HG03571 (cell line): ENCODE measurements at regions not wholly inside any gene's neighbourhood (a gene's known extent, or its start where the extent isn't known, plus 50 kb on each side); places are given as distances from the start of the nearest gene placed in this dataset.

Source experiments
- ATAC-seq: cut with Tn5 transposase; IDR thresholded peaks from one replicate; pipeline ENCODE4 v1.9.1; 2021; ENCODE audit not compliant: unreplicated experiment

DNA sequence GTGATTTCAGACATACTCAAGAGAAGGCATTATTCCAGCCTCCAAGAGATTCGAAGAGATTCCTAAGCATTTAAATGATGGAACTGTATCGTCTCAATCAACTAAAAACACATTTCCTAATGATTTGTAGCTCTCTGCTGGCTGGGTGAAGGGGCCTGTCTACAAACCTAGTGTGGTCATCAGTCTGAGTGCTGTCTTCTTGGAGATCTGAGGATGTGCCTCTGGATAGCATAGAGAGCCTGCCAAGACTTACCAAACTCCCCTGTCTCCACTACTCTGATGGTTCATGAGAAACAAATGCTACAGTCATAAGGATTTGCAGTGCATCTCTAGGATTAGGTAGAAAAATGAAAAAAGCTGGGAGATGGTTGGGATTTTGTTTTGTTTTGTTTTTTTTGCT lies 176.9 kb upstream of the CITED2 start:
- no peak for ATAC-seq

DNA sequence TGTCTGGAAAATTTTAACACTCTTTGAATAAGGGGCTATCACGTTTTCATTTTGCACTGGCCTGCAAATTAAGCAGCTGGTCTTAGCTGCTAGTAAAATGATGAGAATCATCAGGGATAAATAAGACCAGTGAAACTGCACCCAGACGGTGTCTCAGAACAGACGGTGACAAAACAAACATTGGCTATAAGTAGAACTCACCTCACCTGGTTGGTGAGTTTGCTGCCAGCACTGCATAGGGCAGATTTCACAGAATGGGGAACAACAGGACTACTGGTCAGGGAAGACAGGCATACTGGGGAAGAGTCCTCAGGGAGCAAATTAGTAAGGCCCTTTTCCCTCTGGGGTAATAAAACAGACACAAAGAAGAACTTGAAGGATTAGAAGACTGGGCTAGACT lies 175.9 kb upstream of the CITED2 start:
- no peak for ATAC-seq

DNA sequence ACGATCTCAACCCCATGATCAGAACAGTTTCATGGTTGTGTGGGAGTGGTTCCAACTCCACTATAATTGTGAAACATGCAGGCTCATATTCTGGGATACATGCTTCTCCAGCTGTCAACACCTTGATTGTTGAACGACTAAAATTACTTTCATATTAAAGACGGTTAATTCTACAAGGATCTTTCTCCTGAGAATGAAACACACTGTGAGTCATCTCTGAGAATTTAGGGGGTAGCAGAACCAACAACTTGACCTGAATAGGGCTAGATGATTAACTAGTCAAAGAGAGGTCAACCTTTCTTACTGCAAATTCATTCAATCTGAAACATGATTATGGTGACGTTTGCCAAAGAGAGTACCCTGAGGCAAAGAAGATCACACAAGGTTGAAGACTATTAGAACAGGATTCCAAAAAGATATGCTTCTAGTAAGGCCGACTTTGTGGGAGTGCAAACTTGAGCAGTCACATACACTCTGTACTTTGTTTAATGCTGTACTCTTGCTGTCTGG lies 175.2 kb upstream of the CITED2 start:
- no peak for ATAC-seq

DNA sequence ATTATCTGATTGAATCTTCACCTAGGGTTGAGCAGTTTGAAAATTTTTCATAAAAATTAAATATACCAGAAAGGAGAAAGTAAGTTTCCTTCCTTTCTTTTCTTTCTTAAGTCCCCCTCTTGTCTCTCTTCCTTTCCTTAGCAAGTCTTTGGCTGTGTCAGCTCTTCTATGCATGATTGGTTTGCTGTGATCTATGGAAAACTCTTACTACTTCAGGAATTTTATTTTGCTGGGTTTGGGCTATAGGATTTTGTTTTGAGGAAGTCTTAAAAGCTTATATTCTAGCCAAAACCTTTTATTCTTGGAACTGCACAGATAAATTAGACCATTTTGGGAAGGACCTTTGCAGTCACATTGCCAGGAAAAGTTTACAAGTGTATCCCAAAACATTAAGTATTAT lies 173.4 kb upstream of the CITED2 start:
- ATAC-seq, result no peak

DNA sequence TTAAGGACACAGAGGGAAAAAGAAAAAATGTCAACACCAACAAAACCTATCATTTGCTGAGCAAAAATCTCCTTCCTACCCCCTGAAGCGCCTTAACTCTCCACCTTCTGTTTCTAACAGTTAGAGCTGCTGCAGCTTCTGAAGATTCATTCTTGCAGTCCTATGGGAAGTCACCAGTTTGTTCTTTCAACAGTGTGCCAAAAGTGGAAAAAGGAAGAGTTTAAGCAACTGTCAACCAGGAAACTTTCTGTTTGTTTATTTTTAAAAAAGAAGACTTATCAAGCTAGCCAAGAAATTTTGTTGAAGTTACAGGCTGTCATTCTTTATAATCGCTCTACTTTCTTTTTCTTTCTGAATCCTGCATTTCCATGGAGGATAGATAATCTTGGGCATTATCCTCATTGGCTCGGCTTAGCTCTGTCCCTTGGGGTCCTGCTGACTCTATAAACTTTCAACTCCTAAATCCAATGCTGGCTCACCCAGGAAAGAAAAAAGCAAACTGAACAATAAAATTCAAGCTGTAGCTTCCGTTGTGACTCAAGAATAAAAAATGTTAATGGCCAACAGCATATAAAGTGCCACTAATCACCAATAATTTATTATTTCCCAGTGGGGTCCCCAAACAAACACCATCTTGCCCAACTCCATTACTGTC lies 172.8 kb upstream of the CITED2 start:
- no peak for ATAC-seq

DNA sequence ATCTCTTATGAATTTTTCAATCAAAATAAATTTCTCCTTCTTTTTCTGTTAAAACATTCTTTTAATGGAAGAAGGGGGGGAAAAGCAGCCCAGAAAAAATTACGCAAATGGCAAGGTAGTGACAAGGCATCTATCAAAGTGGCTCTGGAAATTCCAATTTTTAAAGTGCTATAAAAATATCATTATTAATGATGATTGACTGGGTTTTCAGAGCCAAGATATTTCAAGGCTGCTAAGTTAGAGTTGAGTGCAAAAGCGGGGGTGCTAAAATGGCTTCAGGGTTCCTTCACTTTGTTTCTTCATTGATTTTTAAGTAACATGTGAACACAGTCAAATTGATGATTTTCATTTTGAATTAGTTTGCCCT lies 171.6 kb upstream of the CITED2 start:
- ATAC-seq, result no peak

DNA sequence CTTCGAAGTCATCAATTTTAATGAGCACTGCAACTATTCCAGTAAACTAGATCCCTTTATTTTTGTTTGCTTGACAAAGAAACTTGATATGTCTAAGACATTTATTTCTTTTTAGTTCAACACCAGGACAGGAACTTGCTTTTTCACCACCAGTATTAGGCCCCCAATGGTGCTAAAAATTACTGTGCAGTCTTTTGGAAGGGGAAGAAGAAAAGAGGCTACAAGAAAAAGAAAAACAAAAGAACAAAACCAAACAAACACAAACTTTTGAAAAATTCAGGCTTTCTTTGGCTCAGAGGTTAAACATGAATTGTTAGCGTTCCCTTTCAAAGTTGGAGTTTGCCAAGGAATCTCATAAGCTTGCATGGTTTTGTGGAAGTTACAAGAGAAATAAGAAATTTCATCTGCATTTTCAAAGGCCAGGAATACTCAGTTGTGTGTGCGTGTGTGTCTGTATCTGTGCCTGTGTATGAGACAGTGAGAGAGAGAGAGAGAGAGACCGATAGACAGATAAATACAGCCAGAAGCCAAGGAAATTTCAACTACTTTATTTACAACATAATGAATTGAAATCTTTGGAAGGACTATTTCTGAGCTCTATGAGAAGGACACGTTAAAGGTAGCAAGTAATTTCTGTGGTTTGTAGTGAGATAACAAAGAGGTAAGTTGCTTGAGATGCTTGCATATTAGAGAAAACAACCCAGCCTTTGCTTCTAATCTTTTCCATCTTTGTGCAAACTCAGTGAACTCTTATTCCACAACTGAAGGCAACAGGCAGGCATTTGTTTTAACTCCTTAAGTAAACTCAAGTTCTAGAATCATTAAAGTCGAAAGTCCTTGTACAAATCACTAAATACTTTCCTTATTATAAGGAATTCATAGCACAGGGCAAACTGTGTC lies 171.0 kb upstream of the CITED2 start:
- ATAC-seq, result no peak

DNA sequence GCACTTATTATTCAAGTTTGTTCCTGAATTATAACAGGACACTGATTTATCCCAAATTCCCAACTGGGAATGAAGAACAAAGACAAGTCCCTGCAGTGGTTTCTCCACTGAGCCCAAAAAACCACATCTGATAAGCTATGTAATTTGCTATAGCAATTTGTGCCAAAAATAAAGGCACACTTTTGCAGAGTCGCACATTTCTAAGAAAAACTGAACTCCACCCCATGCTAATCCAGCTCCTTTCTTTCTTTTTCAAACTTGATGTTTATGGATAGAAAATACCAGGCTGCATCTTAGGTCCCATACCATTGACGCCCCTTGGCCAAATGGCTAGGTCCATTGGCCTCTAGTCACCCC lies 170.2 kb upstream of the CITED2 start:
- ATAC-seq, result no peak

DNA sequence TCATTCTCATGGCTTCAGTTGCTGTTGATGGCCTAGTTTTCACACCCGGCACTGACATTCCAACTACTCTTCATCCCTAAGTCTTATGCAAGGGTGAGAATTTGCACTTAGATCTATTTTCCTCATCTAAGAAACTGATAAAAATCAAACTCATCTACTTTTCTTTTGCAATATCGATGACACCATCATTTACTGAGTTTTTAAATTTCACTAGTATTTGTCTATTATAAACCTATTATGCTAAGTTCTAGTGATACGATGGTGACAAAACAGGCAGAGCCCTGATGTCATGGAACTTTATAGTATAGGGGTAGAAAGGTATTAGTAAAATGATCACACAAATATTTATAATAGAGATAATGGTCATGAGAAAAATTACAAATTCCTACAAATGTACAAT lies 167.9 kb upstream of the CITED2 start:
- ATAC-seq, result no peak

DNA sequence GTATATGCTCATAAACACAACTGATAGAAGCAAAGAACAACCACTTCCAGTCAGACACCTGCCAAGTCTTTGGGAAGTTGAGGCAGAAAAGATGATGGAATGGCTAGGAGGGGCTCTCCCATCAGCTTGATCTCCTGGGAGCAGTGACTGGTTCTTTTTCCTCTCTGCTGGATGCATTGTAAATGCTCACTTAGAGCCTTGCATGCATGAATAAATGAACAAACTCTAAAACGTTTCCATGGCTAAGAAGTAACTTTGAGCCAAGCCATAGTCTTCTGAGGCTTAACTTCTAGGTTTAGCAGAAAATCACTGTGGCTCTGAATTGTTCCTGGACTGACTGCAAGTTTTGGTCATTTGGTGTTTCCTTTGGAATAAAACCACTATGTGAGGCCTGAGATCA lies 166.4 kb upstream of the CITED2 start:
- no peak for ATAC-seq

DNA sequence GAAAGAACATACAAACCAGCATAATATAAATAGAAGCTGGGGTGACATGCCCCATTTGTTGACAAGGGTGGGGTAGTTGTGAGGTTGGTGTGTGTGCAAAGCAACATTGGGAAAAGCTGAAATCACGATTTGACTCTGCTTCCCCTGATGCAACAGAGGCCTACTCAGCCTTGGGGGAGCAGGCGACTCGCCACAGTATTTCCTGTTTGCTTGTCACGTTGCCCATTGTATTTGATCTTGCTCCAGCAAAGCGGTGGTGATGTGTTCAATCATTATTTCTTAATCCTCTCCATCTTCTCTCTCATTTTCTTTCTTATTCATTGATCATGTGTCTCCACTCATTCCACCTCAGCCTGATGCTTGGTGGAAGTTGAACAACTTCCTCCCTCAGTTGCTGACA lies 165.8 kb upstream of the CITED2 start:
- ATAC-seq, result peak; percentile 55

DNA sequence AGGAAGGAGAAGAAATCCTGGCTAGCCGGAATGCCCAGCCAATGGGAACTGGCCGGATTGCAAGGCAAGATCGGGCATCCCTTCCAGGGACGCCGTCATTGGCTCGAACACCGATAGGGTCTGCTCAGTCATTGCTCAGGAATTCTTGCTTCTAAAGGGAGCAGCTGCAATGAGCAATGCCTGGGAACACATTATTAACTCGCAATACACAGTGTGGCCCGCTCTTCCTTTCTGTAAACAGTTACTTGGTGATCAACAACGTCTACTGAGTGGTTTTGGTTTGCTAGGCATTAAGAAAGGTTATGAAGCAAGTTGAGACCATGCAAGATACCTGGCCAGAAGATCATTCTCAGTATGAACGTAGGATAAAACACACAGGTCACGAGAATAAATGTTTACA lies 165.4 kb upstream of the CITED2 start:
- ATAC-seq, result peak; percentile 24

DNA sequence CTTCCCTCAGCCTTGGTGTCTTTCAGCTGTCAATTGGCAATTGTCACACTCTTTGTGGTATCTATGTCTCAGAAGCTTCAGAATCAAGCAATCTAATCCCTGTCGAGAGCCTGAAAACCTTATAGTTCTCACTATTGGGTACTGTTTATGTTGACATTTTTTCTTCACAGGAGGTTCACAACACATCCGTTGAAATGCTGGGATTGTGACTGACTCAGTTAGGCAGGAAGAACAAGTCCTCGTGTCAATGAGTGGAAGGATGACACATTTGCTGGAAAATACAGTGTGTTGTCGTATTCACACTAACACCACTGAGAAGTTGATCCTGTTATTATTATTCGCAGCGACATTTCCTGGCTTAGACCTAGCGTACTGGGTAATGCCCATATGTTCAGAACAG lies 163.9 kb upstream of the CITED2 start:
- no peak for ATAC-seq

DNA sequence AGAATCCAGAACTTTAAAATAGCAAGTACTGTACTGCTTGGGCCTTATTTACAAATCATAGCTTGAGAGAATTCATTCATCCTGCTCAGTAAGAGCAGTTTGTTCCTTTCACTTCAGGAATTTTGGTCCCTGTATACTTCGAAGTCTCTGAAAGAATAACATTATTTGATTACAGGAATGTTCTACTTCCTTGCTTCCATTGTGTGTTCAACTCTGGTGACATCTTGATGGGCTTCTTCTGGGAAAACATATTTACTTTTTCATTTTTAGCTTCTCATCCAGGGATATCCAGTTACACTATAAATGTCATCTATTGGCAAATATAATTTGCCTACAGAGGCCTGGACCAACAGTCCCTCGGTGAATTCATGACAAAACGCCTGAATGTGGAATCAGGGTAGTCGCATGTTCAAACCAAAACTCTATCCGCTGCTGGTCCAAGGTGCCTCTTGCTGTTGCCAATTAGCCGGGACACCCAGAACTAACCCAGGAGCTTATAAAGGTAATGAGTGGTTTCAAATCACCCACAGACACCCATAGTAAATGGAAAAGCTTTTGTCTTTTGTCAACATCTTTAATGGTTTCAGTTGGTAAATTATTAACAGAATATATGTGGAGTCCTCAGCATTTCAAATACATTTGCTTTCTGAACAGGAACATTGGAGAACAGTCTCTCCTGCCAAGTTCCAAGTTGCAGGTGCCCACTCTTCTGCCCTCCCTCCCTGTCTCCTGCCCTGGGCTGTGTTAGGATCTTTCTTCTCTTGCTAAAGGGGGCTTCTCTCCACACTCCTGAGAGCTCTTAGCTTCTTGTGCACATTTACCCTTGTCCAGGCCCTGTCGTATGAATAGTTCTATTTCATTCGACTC lies 162.5 kb upstream of the CITED2 start:
- no peak for ATAC-seq

DNA sequence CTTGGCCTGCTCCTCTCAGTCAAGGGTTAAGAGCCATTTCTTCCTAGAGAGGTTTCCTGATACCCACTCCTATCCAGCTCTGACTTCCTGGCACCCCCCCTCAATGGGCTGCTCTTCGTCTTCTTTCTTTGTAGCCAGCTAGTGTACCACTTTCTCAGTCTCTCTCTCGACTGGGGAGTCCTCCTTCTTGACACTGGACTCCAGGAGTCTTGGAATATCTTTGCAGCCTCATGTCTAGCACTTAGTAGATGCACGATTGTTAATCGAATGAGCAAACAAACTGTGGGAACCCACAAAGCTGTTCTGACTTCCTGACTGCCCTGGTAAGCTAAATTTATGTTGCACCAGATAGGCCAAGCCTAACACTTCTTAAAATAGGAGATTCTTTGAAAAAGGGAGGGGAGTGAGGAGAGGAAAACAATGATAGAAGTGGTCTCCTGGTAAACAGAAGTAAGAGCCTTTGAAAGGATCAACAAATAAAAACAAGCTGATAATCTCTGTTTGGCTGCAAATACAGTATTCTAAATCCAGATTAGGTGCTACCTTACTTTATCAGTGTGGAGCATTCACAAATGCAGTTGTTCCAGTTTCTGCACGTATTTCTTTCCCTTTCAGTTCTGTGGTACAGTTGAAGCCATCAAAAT lies 160.1 kb upstream of the CITED2 start:
- ATAC-seq, result no peak

DNA sequence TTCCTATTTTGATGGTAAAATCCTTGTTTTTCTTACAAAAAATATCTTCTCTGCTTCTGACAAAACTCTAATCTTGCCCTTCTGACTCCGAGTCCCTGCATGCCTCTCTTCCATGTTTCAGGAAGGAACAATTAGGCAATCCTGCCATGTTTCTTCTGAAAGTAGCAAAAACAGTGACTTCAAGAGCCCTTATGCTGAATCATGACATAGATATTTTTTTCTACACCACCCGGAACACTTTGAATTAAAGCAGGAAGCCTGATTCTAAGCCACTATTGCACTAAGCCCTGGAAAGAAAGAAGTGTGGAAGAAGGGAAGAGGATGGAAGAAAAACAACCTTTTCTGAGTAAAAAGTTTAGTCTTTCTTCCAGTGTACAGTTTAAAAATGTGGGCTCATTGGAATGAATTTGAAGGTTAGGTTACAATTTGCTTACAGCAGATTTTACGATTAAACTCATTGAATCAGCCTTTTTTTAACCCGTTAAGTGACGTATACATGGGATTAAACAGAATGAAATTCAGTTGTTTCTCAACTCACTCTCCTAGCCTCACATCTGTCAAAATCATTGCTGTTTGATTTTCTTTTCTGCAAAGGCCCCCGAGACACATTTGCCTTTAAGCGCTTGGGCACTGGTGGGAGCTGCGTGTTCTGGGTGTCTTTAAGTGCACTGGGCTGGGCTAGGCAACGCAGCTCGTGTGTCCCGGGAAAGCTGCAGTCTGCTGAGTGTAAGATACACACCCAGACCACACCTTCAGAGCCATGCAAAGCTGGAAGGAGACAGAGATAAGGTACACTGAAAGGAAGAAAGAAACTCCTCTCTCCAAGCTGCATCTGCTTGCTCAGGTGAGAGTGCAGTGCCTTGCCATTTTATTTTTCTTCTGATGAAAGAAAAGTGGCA lies 159.4 kb upstream of the CITED2 start:
- ATAC-seq, result no peak

DNA sequence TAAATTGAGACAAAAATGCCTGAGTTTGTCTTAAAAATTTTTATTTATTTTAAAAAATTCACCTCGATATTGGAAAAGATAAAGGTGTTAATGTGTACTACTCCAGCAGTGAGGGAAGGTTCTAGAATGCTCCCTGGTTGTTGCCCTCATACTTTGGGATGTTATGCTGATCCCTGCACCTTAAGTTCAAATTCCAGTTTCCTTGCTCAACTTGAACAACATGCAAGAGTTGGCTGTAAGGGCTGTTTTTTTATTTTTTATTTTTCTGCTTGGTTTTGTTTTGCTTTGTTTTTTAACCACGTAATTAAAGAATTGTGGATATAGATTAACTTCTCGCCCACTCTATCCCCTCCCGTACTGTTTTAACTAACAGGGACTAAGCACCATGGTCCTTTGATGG lies 158.7 kb upstream of the CITED2 start:
- no peak for ATAC-seq

DNA sequence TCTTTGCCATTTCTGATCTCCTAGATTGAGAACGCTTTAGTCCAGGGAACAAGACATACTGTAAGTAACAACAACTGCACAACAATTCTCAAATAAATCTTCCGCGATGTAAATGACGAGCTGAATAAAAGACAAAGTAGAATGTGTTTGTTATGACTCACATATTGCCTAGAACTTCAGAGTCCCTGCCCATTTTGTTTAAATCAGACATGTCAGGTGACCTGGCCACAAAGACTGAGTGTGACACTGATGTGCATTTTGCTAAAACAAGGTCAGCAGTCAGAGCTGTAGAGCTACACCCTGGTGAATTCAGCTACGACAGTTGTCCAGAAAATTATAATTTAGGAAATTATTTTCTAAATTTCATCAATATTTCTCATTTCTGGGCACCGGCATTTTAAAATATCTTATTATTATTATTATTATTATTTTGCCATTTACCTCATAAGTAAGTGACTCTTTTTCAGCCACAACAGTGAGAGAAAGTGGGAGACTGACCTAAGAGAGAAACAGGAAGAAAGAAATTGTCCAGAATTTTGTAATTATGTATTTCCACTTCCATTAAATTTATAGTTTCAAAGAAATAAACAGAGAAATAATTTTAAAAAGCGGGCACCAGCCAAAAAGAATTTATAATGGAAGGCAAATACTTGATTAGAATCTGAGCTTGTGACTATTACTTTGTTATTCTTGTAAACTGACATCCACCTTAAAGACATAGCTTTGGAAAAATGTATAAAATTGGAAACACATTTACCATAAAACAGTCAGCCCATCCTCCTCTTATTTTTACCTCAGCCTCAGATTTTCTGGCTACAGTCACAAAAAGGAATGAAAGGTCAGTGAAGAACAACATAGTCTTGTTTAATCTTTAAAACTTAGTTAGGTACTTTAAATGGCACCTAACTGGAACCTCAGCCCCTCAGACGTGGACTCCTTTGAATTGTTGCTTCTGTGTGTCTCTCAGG lies 157.0 kb upstream of the CITED2 start:
- no peak for ATAC-seq

DNA sequence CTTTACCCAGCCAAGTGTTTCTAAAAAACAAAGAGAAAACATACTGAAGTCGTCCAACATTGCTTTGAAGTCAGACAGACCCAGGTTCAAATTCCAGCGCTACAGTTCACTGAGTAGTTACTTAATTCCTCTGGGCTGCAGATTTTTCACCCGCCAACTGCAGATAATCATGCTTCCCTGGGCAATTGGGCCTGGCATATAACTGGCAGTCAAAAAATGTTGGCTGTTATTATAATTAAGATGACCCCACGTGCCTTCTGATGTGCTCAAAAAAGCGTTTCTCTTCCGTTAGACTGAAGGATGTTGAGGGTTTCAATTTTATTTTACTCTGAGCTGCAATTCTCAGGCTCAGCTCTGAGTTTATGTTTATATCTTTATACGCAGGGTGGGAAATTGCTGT lies 156.1 kb upstream of the CITED2 start:
- ATAC-seq, result no peak
